H9 (cell line): ENCODE measurements at regions not wholly inside any gene's neighbourhood (a gene's known extent, or its start where the extent isn't known, plus 50 kb on each side); places are given as distances from the start of the nearest gene placed in this dataset.

Source experiments
- DNase-seq: peaks from one replicate; pipeline ENCODE4 v3.0.0-alpha.2; 2017
- H2AFZ ChIP-seq: one replicate; pipeline ENCODE4 v1.6.1; 2013; ENCODE audit warnings: mild to moderate bottlenecking, low read length, control low read depth, moderate library complexity
- H2AK5ac ChIP-seq: 2 replicates; pipeline ENCODE4 v1.6.1; 2013; ENCODE audit warnings: low read length, control low read depth, mixed read lengths; ENCODE audit not compliant: insufficient read length
- H2BK120ac ChIP-seq: one replicate; pipeline ENCODE4 v1.6.1; 2013; ENCODE audit warnings: low read depth, mild to moderate bottlenecking, low read length, control low read depth, inconsistent platforms; ENCODE audit not compliant: poor library complexity, severe bottlenecking
- H2BK12ac ChIP-seq: 2 replicates; pipeline ENCODE4 v1.6.1; 2013; ENCODE audit warnings: low read length, control low read depth, mixed read lengths, low read depth; ENCODE audit not compliant: insufficient read length
- H2BK15ac ChIP-seq: 2 replicates; pipeline ENCODE4 v1.6.1; 2013; ENCODE audit warnings: low read depth, low read length, control low read depth
- H2BK20ac ChIP-seq: one replicate; pipeline ENCODE4 v1.6.1; 2013; ENCODE audit warnings: low read depth, mild to moderate bottlenecking, low read length, control low read depth, inconsistent platforms; ENCODE audit not compliant: poor library complexity, severe bottlenecking
- H2BK5ac ChIP-seq: 2 replicates; pipeline ENCODE4 v1.6.1; 2013; ENCODE audit warnings: low read length, control low read depth, mixed read lengths; ENCODE audit not compliant: insufficient read length
- H3K14ac ChIP-seq: 2 replicates; pipeline ENCODE4 v1.6.1; 2013; ENCODE audit warnings: low read length, control low read depth; ENCODE audit not compliant: insufficient read depth
- H3K18ac ChIP-seq: 2 replicates; pipeline ENCODE4 v1.6.1; 2013; ENCODE audit warnings: low read depth, mild to moderate bottlenecking, mixed read lengths, low read length, control low read depth; ENCODE audit not compliant: insufficient read length
- H3K23ac ChIP-seq: 2 replicates; pipeline ENCODE4 v1.6.1; 2013; ENCODE audit warnings: low read length, control low read depth, mixed read lengths, low read depth; ENCODE audit not compliant: insufficient read length
- H3K23me2 ChIP-seq: 2 replicates; pipeline ENCODE4 v1.6.1; 2013; ENCODE audit warnings: low read depth, mild to moderate bottlenecking, mixed read lengths, low read length, control low read depth; ENCODE audit not compliant: insufficient read length, poor library complexity, severe bottlenecking
- H3K27ac ChIP-seq: 2 replicates; pipeline ENCODE4 v1.5.1; 2013; ENCODE audit warnings: low read length, control low read depth, mixed read lengths, low read depth; ENCODE audit not compliant: insufficient read length
- H3K27me3 ChIP-seq: 2 replicates; pipeline ENCODE4 v1.6.1; 2013; ENCODE audit warnings: low read length, control low read depth, inconsistent platforms; ENCODE audit not compliant: insufficient read depth
- H3K4ac ChIP-seq: 2 replicates; pipeline ENCODE4 v1.6.1; 2013; ENCODE audit warnings: low read depth, mild to moderate bottlenecking, control low read depth, inconsistent platforms, low read length, moderate library complexity
- H3K4me1 ChIP-seq: 2 replicates; pipeline ENCODE4 v1.6.1; 2013; ENCODE audit warnings: low read length, control low read depth, inconsistent platforms; ENCODE audit not compliant: insufficient read depth
- H3K4me2 ChIP-seq: 2 replicates; pipeline ENCODE4 v1.6.1; 2013; ENCODE audit warnings: low read length, control low read depth, mixed read lengths; ENCODE audit not compliant: insufficient read length, insufficient read depth
- H3K56ac ChIP-seq: 2 replicates; pipeline ENCODE4 v1.6.1; 2013; ENCODE audit warnings: low read depth, mild to moderate bottlenecking, mixed read lengths, low read length, control low read depth; ENCODE audit not compliant: insufficient read length
- H3K79me1 ChIP-seq: 2 replicates; pipeline ENCODE4 v1.6.1; 2013; ENCODE audit warnings: low read depth, mild to moderate bottlenecking, moderate library complexity, low read length, control low read depth, inconsistent platforms; ENCODE audit not compliant: insufficient read depth, poor library complexity, severe bottlenecking
- H3K79me2 ChIP-seq: 2 replicates; pipeline ENCODE4 v1.6.1; 2013; ENCODE audit warnings: low read length, control low read depth, inconsistent platforms; ENCODE audit not compliant: insufficient read depth
- H3K9ac ChIP-seq: 2 replicates; pipeline ENCODE4 v1.6.1; 2013; ENCODE audit warnings: low read length, control low read depth, mixed read lengths; ENCODE audit not compliant: insufficient read length; ENCODE audit errors: extremely low read depth
- H3K9me3 ChIP-seq: one replicate; pipeline ENCODE4 v1.6.1; 2013; ENCODE audit warnings: low read depth, low read length, inconsistent platforms; ENCODE audit not compliant: control insufficient read depth
- H3T11ph ChIP-seq: one replicate; pipeline ENCODE4 v1.6.1; 2013; ENCODE audit warnings: mild to moderate bottlenecking, low read length, control low read depth, inconsistent platforms
- H4K20me1 ChIP-seq: one replicate; pipeline ENCODE4 v1.6.1; 2013; ENCODE audit not compliant: control insufficient read depth, insufficient read length, insufficient read depth
- H4K5ac ChIP-seq: 2 replicates; pipeline ENCODE4 v1.6.1; 2013; ENCODE audit warnings: low read depth, mild to moderate bottlenecking, mixed read lengths, low read length, control low read depth; ENCODE audit not compliant: insufficient read length
- H4K8ac ChIP-seq: replicated peaks from 2 replicates; pipeline ENCODE4 v1.6.1; 2013; ENCODE audit warnings: low read length, control low read depth, mixed read lengths, low read depth; ENCODE audit not compliant: insufficient read length
- H4K91ac ChIP-seq: 2 replicates; pipeline ENCODE4 v1.6.1; 2013; ENCODE audit warnings: low read depth, mild to moderate bottlenecking, moderate library complexity, mixed read lengths, low read length, control low read depth; ENCODE audit not compliant: insufficient read length
- H3K27ac Mint-ChIP-seq, 3 experiments: 2 replicates in 2 of 3; 3 replicates in 1 of 3; pipeline ENCODE4 v1.8.0; 2020 to 2021; ENCODE audit warnings: mixed read lengths in 3 of 3, mild to moderate bottlenecking in 1 of 3, moderate library complexity in 1 of 3
- H3K27me3 Mint-ChIP-seq: 2 replicates; pipeline ENCODE4 v1.8.0; 2021; ENCODE audit warnings: low read depth, mild to moderate bottlenecking, moderate library complexity, mixed read lengths
- H3K36me3 Mint-ChIP-seq, 3 experiments: 2 replicates in 2 of 3; 3 replicates in 1 of 3; pipeline ENCODE4 v1.8.0; 2020 to 2021; ENCODE audit warnings: low read depth in 3 of 3, mixed read lengths in 3 of 3; ENCODE audit not compliant: insufficient read depth in 1 of 3
- H3K4me1 Mint-ChIP-seq, 2 experiments: 2 replicates each; pipeline ENCODE4 v1.8.0; 2020; ENCODE audit warnings: mixed read lengths in 2 of 2
- H3K4me3 Mint-ChIP-seq, 2 experiments: 2 replicates in 1 of 2; 3 replicates in 1 of 2; pipeline ENCODE4 v1.8.0; 2020 to 2021; ENCODE audit warnings: mild to moderate bottlenecking in 2 of 2, mixed read lengths in 2 of 2, moderate library complexity in 1 of 2
- H3K9me3 Mint-ChIP-seq, 2 experiments: 2 replicates in 1 of 2; 3 replicates in 1 of 2; pipeline ENCODE4 v1.8.0; 2020; ENCODE audit warnings: mild to moderate bottlenecking in 2 of 2, mixed read lengths in 2 of 2, moderate library complexity in 1 of 2
- WGBS: extraction: QIAGEN DNeasy Blood & Tissue Kit; methylation state at CpG from one replicate; pipeline ENCODE4 v1.1.7; 2013; ENCODE audit warnings: missing lambda C conversion rate, low lambda C conversion rate, mixed read lengths; ENCODE audit not compliant: insufficient read length; ENCODE audit errors: extremely low coverage; 5-methylcytosine and 5-hydroxymethylcytosine counted together
- TF ChIP-seq, protein P1 (sequence below): fragments of 200-600 bp; sonication (generic); conservative IDR thresholded peaks from 3 replicates; pipeline ENCODE4 v1.8.0; 2021; ENCODE audit warnings: antibody characterized with exemption, mild to moderate bottlenecking

DNA sequence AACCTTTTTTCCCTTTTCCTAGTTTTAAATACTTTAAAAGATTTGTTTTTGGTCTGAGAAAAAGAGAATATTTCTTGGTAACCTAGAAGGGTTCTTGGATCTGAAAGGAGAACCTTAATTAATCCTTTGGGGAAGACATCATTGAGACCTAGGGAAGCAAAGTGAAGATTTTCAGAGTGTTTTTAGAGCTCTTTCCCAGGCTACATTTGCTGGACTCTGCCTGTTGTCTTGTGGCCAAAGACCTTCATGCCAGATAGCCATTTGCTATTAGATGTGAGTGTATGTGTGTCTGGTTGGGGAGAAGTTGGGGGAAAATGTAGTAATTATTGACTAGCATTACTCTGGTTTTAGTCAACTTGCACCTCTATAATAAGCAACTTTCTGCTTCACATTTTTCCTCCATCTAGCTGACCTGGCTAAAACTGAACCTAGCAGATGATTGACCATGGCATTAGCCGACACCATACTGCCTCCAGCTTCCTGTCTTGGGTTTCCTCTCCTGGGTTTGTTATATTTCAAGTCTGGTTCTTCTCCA, 239.1 kb downstream of the USP25 start:
- no peak overlapping the region for H4K5ac ChIP-seq
- TF ChIP-seq, protein P1, sequence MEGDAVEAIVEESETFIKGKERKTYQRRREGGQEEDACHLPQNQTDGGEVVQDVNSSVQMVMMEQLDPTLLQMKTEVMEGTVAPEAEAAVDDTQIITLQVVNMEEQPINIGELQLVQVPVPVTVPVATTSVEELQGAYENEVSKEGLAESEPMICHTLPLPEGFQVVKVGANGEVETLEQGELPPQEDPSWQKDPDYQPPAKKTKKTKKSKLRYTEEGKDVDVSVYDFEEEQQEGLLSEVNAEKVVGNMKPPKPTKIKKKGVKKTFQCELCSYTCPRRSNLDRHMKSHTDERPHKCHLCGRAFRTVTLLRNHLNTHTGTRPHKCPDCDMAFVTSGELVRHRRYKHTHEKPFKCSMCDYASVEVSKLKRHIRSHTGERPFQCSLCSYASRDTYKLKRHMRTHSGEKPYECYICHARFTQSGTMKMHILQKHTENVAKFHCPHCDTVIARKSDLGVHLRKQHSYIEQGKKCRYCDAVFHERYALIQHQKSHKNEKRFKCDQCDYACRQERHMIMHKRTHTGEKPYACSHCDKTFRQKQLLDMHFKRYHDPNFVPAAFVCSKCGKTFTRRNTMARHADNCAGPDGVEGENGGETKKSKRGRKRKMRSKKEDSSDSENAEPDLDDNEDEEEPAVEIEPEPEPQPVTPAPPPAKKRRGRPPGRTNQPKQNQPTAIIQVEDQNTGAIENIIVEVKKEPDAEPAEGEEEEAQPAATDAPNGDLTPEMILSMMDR, result no peak
- Mint-ChIP-seq H3K4me3 (no peak overlapping the region), H3K27ac (0 out of 7 replicates have a peak overlapping the region, but pooled peaks of 1 of the 3 experiments have one; percentile 5), H3K9me3 (no peaks in the 10 kb centered on the region), H3K36me3 (no peaks in the 10 kb centered on the region), H3K4me1 (peaks cover 11 to 13% of the 10 kb centered on the region in 2 experiments), H3K27me3 (no peaks in the 10 kb centered on the region)
- H2BK5ac ChIP-seq, result no peak overlapping the region
- H2BK12ac ChIP-seq, result no peak overlapping the region
- H3K4me1 ChIP-seq, result no peaks in the 10 kb centered on the region
- H3K79me2 ChIP-seq, result no peaks in the 10 kb centered on the region
- no peak overlapping the region for H2AFZ ChIP-seq
- H3K14ac ChIP-seq, result no peak overlapping the region
- H3K23me2 ChIP-seq, result no peaks in the 10 kb centered on the region
- H3K4me2 ChIP-seq, result no peak overlapping the region
- no peak overlapping the region for H2BK15ac ChIP-seq
- H3K56ac ChIP-seq, result no peak overlapping the region
- H2AK5ac ChIP-seq, result no peak overlapping the region
- no peak for DNase-seq
- no peak overlapping the region for H3K4ac ChIP-seq
- no peak overlapping the region for H3T11ph ChIP-seq
- H4K91ac ChIP-seq, result no peak overlapping the region
- WGBS, result no CpG with 5 or more reads among the region's 1 CpG
- H4K20me1 ChIP-seq, result no peaks in the 10 kb centered on the region
- no peak overlapping the region for H3K9ac ChIP-seq
- no peak overlapping the region for H3K23ac ChIP-seq
- no peak overlapping the region for H3K18ac ChIP-seq
- no peaks in the 10 kb centered on the region for H3K27me3 ChIP-seq
- H3K9me3 ChIP-seq, result no peaks in the 10 kb centered on the region
- no peak overlapping the region for H2BK20ac ChIP-seq
- H3K79me1 ChIP-seq, result no peaks in the 10 kb centered on the region
- H2BK120ac ChIP-seq, result no peak overlapping the region
- no peak overlapping the region for H4K8ac ChIP-seq
- H3K27ac ChIP-seq, result no peak overlapping the region
